ENCODE measurements at regions not wholly inside any gene's neighbourhood (a gene's known extent, or its start where the extent isn't known, plus 50 kb on each side); places are given as distances from the start of the nearest gene placed in this dataset.
"Not testable (repeated sequence)": the region's sequence is repeated elsewhere in the genome, so short reads cannot be mapped to it uniquely, and the experiment has no call there.

DNA sequence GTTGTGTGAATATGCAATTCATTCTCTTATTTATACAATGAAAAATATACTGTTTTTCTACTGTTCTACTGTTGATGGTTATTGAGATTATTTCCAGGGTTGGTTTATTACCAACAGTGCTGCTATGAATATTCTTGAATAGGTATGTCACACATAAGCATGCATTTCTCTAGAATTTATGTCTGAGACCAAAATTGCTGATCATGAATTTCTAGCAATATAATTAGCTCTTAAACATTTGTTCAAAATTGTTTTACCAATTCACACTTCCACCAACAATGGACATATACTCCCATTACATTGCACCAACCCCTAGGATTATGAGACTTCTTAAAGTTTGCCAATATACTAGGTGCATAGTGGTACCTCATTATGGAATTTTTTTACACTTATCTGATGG is 164.1 kb upstream of the KCNQ5 start:
- Mint-ChIP-seq H3K36me3 (no peaks in the 10 kb centered on the region), H3K4me3 (no peak overlapping the region)

GRCh38 chr6:72458521-72458920 is 163.3 kb upstream of the KCNQ5 start:
- no peak for ATAC-seq (ENCODE audit: low read depth in 2 of 2)

More for the DNA sequence above, 164.1 kb upstream of the KCNQ5 start:
- ATAC-seq (ENCODE audit: low read depth in 2 of 2) = no peak
- peaks cover 0 to 5% (median 0%) of the 10 kb centered on the region in 7 donors for H3K9me3 Mint-ChIP-seq
- H3K27me3 Mint-ChIP-seq = peaks cover 8 to 21% (median 10%) of the 10 kb centered on the region in 3 donors
- DNase-seq = no peak
- no peak overlapping the region for H3K27ac Mint-ChIP-seq
- H3K4me1 Mint-ChIP-seq = no peaks in the 10 kb centered on the region

DNA sequence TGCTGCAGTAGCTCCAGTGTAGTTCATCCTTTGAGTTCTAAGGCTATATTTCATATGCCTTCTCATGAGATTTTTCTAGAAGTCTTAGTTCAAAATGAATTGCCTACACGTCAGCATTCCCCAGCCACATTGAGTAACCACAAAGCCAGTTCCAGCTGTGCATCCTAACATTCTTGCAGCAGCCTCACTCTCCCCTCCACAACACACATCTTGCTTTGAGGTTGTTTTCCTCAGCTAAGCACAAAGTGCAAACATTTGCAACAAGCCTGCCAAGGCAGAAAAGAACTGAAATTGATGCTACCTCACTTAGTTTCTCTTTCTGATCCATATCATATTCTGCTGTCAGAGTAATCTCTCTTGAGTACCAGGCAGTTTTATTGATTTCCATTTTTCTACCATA is 160.7 kb upstream of the KCNQ5 start:
- H3K36me3 Mint-ChIP-seq = no peaks in the 10 kb centered on the region
- H3K27ac Mint-ChIP-seq = no peak overlapping the region
- no peak for ATAC-seq (ENCODE audit: low read depth in 2 of 2)
- H3K4me1 Mint-ChIP-seq = no peaks in the 10 kb centered on the region
- no peak overlapping the region for H3K4me3 Mint-ChIP-seq
- no peak for DNase-seq
- peaks cover 22 to 45% (median 31%) of the 10 kb centered on the region in 3 donors for H3K27me3 Mint-ChIP-seq
- no peaks in the 10 kb centered on the region for H3K9me3 Mint-ChIP-seq

More at GRCh38 chr6:72458521-72458920, 163.3 kb upstream of the KCNQ5 start:
- H3K9me3 Mint-ChIP-seq = peaks cover 0 to 5% (median 0%) of the 10 kb centered on the region in 7 donors
- no peak for DNase-seq
- no peaks in the 10 kb centered on the region for H3K4me1 Mint-ChIP-seq
- peaks cover 8 to 22% (median 10%) of the 10 kb centered on the region in 3 donors for H3K27me3 Mint-ChIP-seq
- no peak overlapping the region for H3K27ac Mint-ChIP-seq
- no peaks in the 10 kb centered on the region for H3K36me3 Mint-ChIP-seq
- no peak overlapping the region for H3K4me3 Mint-ChIP-seq

- DNase-seq (no peak), ATAC-seq (ENCODE audit: low read depth in 2 of 2) (no peak)
- H3K9me3 Mint-ChIP-seq = peaks cover 0 to 4% (median 0%) of the 10 kb centered on the region in 7 donors
- H3K4me3 Mint-ChIP-seq = no peak overlapping the region
- H3K27me3 Mint-ChIP-seq = peaks cover 34 to 58% (median 41%) of the 10 kb centered on the region in 3 donors
- no peak overlapping the region for H3K27ac Mint-ChIP-seq
- no peaks in the 10 kb centered on the region for H3K36me3 Mint-ChIP-seq
- no peaks in the 10 kb centered on the region for H3K4me1 Mint-ChIP-seq
Measured at GRCh38 chr6:72464246-72464645, 157.6 kb upstream of the KCNQ5 start.

- Mint-ChIP-seq H3K9me3 (peaks cover 0 to 4% (median 0%) of the 10 kb centered on the region in 7 donors), H3K27me3 (peaks cover 34 to 58% (median 41%) of the 10 kb centered on the region in 3 donors), H3K4me1 (no peaks in the 10 kb centered on the region), H3K36me3 (no peaks in the 10 kb centered on the region), H3K27ac (no peak overlapping the region), H3K4me3 (no peak overlapping the region)
- ATAC-seq (ENCODE audit: low read depth in 2 of 2) (no peak), DNase-seq (no peak)
Measured at GRCh38 chr6:72464791-72465691, 156.8 kb upstream of the KCNQ5 start.

DNA sequence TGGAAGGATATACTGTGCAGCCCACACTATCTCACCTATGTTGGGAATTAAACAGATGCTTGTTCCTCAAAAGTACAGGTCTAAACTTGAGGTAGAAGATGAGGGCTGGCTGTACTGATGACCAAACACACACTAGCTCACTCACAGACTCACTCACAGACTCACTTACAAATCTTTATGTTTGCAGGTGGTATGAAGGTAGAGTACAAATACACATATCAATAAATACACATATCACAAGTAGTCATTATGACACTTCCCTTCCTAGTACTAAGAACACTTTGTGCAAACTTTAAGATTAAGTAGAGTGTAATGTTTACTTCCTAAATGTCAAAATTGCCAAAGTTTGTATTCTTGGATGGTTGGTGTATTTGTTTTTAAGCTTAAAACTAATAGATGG is 155.4 kb upstream of the KCNQ5 start:
- DNase-seq = no peak
- H3K4me3 Mint-ChIP-seq = no peak overlapping the region
- ATAC-seq (ENCODE audit: low read depth in 2 of 2) = no peak
- no peak overlapping the region for H3K27ac Mint-ChIP-seq
- H3K36me3 Mint-ChIP-seq = no peaks in the 10 kb centered on the region
- peaks cover 0 to 4% (median 0%) of the 10 kb centered on the region in 7 donors for H3K9me3 Mint-ChIP-seq
- no peaks in the 10 kb centered on the region for H3K4me1 Mint-ChIP-seq
- H3K27me3 Mint-ChIP-seq = peaks cover 34 to 53% (median 41%) of the 10 kb centered on the region in 3 donors

- ATAC-seq (ENCODE audit: low read depth in 2 of 2) (no peak), DNase-seq (no peak)
- no peak overlapping the region for H3K4me3 Mint-ChIP-seq
- no peak overlapping the region for H3K27ac Mint-ChIP-seq
- H3K9me3 Mint-ChIP-seq = peaks cover 0 to 4% (median 0%) of the 10 kb centered on the region in 7 donors
- no peaks in the 10 kb centered on the region for H3K4me1 Mint-ChIP-seq
- H3K36me3 Mint-ChIP-seq = no peaks in the 10 kb centered on the region
- H3K27me3 Mint-ChIP-seq = peaks cover 29 to 47% (median 41%) of the 10 kb centered on the region in 3 donors
Measured at GRCh38 chr6:72466971-72467566, 154.8 kb upstream of the KCNQ5 start.

GRCh38 chr6:72469406-72469983 is 152.4 kb upstream of the KCNQ5 start:
- not testable (repeated sequence) for H3K9me3 Mint-ChIP-seq; DNase-seq; H3K4me1 Mint-ChIP-seq; H3K36me3 Mint-ChIP-seq; H3K27ac Mint-ChIP-seq; H3K4me3 Mint-ChIP-seq; ATAC-seq (ENCODE audit: low read depth in 2 of 2)
- peaks cover 21 to 27% (median 25%) of the 10 kb centered on the region in 3 donors for H3K27me3 Mint-ChIP-seq

DNA sequence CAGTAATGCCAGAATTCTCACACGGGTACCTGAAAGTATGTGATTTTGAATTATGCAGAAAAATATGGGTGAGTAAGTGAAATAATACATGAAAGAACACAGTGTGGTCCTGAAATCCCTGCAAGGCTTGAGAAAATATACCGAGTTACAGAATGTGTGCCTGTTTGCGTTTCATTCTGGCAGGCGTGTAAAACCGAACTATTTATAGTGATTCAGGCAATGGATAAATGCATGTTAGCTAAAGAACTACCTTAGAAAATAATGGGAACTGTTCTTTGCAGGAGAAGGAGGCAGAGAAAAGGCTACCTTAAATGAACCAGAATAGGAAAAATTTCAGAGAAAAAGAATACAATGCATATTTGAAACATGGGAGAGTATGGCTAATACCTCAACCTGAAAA is 145.8 kb upstream of the KCNQ5 start:
- Mint-ChIP-seq H3K27me3 (peaks cover 5 to 13% (median 8%) of the 10 kb centered on the region in 3 donors), H3K4me3 (no peak overlapping the region)
- no peak for ATAC-seq (ENCODE audit: low read depth in 2 of 2)

DNA sequence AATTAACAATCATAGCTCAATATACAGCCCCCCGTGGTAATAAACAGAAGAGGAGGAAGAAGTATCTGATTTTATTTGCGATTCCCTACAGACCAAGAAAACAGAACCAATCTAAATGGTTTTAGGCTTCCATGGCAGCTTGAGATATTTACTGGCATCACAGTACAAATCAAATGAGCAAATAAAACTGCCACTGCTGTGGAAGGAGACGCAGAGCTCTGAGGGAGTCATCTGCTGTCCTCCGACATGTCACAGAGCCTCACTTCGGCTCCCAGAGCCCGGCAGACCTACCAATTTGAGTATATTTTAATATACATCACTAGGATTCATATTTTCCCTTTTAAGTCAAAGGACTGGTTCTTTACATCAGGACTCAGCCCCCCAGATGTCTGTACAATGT is 145.2 kb upstream of the KCNQ5 start:
- Mint-ChIP-seq H3K4me3 (no peak overlapping the region), H3K4me1 (no peaks in the 10 kb centered on the region), H3K27ac (no peak overlapping the region), H3K36me3 (no peaks in the 10 kb centered on the region), H3K9me3 (peaks cover 0 to 10% (median 4%) of the 10 kb centered on the region in 7 donors), H3K27me3 (peaks cover 8 to 13% (median 9%) of the 10 kb centered on the region in 3 donors)
- ATAC-seq (ENCODE audit: low read depth in 2 of 2) (no peak), DNase-seq (no peak)

More for the DNA sequence above, 145.8 kb upstream of the KCNQ5 start:
- DNase-seq = no peak
- no peak overlapping the region for H3K27ac Mint-ChIP-seq
- no peaks in the 10 kb centered on the region for H3K36me3 Mint-ChIP-seq
- H3K4me1 Mint-ChIP-seq = no peaks in the 10 kb centered on the region
- peaks cover 0 to 9% (median 2%) of the 10 kb centered on the region in 7 donors for H3K9me3 Mint-ChIP-seq

DNA sequence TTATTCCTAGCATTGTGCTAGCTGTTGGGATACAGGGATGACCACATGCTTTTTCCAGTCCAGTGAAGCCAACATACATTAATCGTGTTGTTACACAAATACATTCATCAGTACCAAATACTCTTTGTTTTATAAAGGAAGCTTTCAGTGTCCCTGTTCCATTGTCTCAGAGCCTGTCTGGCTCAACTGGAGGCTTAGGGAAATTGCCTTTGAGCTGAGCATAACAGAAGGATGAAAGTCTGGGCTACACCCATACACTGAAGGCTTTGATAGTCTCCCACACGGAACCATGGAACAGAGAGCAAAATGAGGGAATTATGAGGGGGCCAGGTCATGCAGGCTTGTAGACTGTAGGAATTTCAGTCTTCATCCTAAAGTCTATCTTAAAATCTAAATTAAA is 126.4 kb upstream of the KCNQ5 start:
- Mint-ChIP-seq H3K27ac (no peak overlapping the region), H3K4me1 (no peaks in the 10 kb centered on the region), H3K4me3 (no peak overlapping the region), H3K27me3 (peaks cover 9 to 33% (median 19%) of the 10 kb centered on the region in 3 donors), H3K36me3 (no peaks in the 10 kb centered on the region), H3K9me3 (peaks cover 0 to 5% (median 0%) of the 10 kb centered on the region in 7 donors)
- ATAC-seq (ENCODE audit: low read depth in 2 of 2) (no peak), DNase-seq (no peak)

DNA sequence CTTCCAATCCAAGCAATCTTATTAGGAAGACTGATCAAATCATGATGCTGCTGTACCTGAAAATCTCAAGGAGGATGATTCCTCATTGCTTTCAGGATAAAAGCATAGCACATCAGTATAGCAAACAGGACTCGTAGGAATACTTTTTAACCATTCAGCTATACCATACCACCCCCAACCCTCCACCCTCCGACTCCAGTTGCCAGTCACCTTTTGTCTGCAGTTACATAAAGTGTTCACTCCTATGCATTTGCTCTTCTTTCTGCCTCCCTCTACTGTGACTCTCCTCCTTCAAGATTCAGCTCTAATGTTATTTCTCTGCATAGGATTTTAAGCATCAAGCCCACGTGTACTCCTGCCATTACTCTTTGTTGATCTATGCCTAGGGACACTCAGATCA is 124.7 kb upstream of the KCNQ5 start:
- H3K36me3 Mint-ChIP-seq = no peaks in the 10 kb centered on the region
- no peak for ATAC-seq (ENCODE audit: low read depth in 2 of 2)

DNA sequence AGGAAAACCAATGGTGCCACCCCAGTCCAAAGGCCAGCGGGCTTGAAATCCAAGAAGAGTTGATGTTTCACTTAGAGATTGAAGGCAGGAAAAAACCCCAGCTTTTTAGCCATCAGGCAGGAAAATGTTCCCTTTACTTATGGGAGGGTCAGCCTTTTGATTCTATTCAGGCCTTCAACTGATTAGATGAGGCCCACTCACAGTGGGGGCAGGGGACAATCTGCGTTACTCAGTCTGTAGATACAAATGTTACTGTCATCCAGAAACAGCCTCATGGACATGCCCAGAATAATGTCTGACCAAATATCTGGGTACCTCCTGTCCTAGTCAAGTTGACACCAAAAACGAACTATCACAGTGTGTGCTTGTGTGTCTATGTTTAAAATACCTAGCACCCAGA is 121.2 kb upstream of the KCNQ5 start:
- H3K36me3 Mint-ChIP-seq = no peaks in the 10 kb centered on the region
- peaks cover 0 to 5% (median 0%) of the 10 kb centered on the region in 7 donors for H3K9me3 Mint-ChIP-seq
- H3K27ac Mint-ChIP-seq = peak overlapping the region in 1 of 6 donors; percentile 41
- DNase-seq (no peak), ATAC-seq (ENCODE audit: low read depth in 2 of 2) (no peak)
- H3K4me1 Mint-ChIP-seq = no peaks in the 10 kb centered on the region
- peaks cover 14 to 27% (median 27%) of the 10 kb centered on the region in 3 donors for H3K27me3 Mint-ChIP-seq
- no peak overlapping the region for H3K4me3 Mint-ChIP-seq

More for the DNA sequence above, 124.7 kb upstream of the KCNQ5 start:
- H3K4me1 Mint-ChIP-seq = no peaks in the 10 kb centered on the region
- peaks cover 5 to 33% (median 19%) of the 10 kb centered on the region in 3 donors for H3K27me3 Mint-ChIP-seq
- H3K4me3 Mint-ChIP-seq = no peak overlapping the region
- no peak overlapping the region for H3K27ac Mint-ChIP-seq
- H3K9me3 Mint-ChIP-seq = peaks cover 0 to 5% (median 0%) of the 10 kb centered on the region in 7 donors
- DNase-seq = no peak
